ENCODE measurements at regions not wholly inside any gene's neighbourhood (a gene's known extent, or its start where the extent isn't known, plus 50 kb on each side); places are given as distances from the start of the nearest gene placed in this dataset.

DNA sequence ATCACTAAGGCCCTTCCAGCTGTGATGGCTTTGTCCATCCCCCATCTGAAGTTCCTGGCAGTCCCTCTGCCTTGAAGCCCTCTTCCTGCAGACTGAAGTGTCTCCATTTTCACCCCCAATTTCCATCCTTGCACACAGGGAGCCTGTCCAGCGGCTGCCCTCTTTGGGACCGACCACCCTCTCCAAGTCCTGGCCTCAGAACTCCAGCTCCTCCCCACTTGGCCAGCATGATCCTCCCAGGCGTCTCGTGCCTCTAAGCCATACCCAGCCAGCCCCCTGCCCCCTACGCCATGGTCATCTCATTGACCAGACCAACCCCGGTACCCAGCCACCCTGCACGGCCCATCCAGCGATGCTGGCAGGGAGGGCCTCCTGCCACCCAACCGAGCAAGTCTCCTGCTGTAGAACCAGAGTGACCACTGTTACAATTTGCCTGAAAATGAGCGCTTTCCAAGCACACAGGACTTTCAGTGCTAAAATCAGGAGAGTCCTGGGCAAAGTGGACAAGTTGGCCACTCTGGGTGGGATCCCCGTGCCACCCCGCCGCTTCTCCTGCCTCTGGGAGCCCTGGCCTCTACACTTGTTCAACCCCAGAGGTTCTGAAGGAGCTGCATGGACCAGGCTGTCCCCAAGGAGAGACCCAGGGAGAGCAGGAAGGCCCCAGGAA lies 362.0 kb downstream of the SEC14L1 start:
- DNase-seq (ENCODE audit: insufficient read length, low spot score): peak; percentile 22
- TF ChIP-seq SPI1 (IDR thresholded peaks at IDR 0.05; ENCODE audit: low read depth, low read length) (no peak), POLR2AphosphoS5 (IDR thresholded peaks at IDR 0.05; ENCODE audit: low read depth, low read length) (no peak; the same call in 1 of the 2 replicates), TAF1 (IDR thresholded peaks at IDR 0.05; ENCODE audit: low read depth, low read length) (no peak), POU2F2 (IDR thresholded peaks at IDR 0.05; ENCODE audit: low read depth, low read length) (no peak), PAX5 (IDR thresholded peaks at IDR 0.05; ENCODE audit: insufficient read depth, low read length, severe bottlenecking) (no peak), POLR2A (IDR thresholded peaks at IDR 0.05; ENCODE audit: low read depth, low read length) (no peak)
- FAIRE-seq: no peak

DNA sequence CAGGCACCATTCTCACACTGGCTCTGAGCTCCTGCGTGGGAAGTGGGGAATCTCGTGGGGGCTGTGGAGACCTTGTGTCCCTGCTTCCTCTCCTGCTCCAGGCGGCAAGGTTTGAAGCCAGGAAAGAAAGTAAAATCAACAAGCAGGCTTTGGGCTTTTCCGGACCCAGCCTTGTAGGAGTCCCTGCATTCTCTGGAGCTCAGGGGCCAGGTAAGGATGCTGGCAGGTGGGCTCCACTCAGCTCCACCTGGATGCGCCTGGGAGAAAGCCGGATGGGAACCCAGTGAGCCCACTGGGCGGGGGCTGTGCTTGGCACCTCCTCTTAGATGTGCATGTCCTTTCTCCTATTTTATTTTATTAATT lies 362.5 kb downstream of the SEC14L1 start:
- no peak for TF ChIP-seq SPI1 (IDR thresholded peaks at IDR 0.05; ENCODE audit: low read depth, low read length)
- TF ChIP-seq TAF1 (IDR thresholded peaks at IDR 0.05; ENCODE audit: low read depth, low read length): no peak
- no peak for TF ChIP-seq POU2F2 (IDR thresholded peaks at IDR 0.05; ENCODE audit: low read depth, low read length)
- no peak for TF ChIP-seq POLR2AphosphoS5 (IDR thresholded peaks at IDR 0.05; ENCODE audit: low read depth, low read length)
- TF ChIP-seq POLR2A (IDR thresholded peaks at IDR 0.05; ENCODE audit: low read depth, low read length): no peak
- TF ChIP-seq PAX5 (IDR thresholded peaks at IDR 0.05; ENCODE audit: insufficient read depth, low read length, severe bottlenecking): no peak
- FAIRE-seq: no peak
- no peak for DNase-seq (ENCODE audit: insufficient read length, low spot score)

DNA sequence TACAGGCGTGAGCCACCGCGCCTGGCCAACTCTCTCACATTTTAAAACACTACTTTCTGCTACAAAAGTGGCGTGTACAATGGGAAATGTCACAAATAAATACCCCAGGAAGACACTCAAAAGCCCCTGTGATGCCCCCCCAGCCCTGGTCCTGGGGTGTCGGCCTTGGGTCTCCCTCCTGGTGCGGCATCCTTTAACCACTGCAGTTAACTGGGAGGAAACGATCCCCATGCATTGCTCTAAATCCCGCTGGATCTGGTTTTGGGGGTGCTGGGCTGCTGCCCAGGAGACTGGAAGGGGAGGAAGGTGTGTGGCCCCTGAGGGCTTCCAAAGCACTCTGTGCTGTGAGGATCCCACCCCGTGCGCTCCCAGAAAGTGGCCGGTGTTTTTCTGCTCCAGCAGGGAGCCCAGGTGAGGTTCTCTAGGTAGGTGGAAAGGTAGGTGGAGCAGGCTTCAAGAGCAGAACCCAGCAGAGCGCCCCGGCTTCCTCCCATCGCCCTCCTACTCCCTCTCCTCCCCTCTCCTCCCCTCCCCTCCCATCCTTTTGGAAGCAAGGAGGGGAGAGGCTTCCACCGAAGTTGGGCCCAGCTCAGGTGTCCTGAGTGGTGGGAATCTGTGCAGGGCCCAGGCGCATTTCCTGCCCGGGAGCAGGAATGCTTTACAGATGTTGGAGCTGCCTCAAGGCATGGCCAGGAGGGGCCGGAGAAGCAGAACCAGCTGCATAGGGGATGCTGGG lies 363.3 kb downstream of the SEC14L1 start:
- no peak for DNase-seq (ENCODE audit: insufficient read length, low spot score)
- TF ChIP-seq PAX5 (IDR thresholded peaks at IDR 0.05; ENCODE audit: insufficient read depth, low read length, severe bottlenecking) (no peak), TAF1 (IDR thresholded peaks at IDR 0.05; ENCODE audit: low read depth, low read length) (no peak), POLR2A (IDR thresholded peaks at IDR 0.05; ENCODE audit: low read depth, low read length) (no peak), POLR2AphosphoS5 (IDR thresholded peaks at IDR 0.05; ENCODE audit: low read depth, low read length) (no peak), POU2F2 (IDR thresholded peaks at IDR 0.05; ENCODE audit: low read depth, low read length) (no peak), SPI1 (IDR thresholded peaks at IDR 0.05; ENCODE audit: low read depth, low read length) (no peak)
- FAIRE-seq: no peak

DNA sequence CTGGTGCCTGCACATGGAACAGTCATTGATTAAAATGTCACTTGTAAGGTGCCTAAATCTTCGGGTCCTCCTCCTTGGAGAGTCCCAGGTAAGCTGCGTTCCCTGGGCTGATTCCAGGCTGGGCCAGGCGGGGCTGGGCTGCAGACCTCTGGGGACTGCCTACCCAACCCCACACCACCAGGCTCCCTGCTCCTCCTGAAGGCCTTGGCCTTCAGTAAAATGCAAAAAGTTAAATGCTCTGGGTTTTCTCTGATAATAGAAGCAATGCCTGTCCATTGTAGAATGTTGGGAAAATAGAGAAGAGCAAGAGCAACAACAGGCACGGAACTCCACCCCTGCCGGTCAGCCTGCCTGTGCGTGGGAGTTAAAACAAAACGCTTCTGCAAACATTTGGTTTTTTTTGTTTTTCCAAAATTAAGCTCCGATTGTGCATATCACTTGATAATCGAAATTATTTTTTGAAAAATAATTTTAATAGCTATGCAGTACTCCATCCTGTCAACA lies 363.9 kb downstream of the SEC14L1 start:
- DNase-seq (ENCODE audit: insufficient read length, low spot score): no peak
- no peak for FAIRE-seq
- no peak for TF ChIP-seq TAF1 (IDR thresholded peaks at IDR 0.05; ENCODE audit: low read depth, low read length)
- TF ChIP-seq SPI1 (IDR thresholded peaks at IDR 0.05; ENCODE audit: low read depth, low read length): no peak
- no peak for TF ChIP-seq POLR2A (IDR thresholded peaks at IDR 0.05; ENCODE audit: low read depth, low read length)
- TF ChIP-seq PAX5 (IDR thresholded peaks at IDR 0.05; ENCODE audit: insufficient read depth, low read length, severe bottlenecking): no peak
- no peak for TF ChIP-seq POLR2AphosphoS5 (IDR thresholded peaks at IDR 0.05; ENCODE audit: low read depth, low read length)
- no peak for TF ChIP-seq POU2F2 (IDR thresholded peaks at IDR 0.05; ENCODE audit: low read depth, low read length)

DNA sequence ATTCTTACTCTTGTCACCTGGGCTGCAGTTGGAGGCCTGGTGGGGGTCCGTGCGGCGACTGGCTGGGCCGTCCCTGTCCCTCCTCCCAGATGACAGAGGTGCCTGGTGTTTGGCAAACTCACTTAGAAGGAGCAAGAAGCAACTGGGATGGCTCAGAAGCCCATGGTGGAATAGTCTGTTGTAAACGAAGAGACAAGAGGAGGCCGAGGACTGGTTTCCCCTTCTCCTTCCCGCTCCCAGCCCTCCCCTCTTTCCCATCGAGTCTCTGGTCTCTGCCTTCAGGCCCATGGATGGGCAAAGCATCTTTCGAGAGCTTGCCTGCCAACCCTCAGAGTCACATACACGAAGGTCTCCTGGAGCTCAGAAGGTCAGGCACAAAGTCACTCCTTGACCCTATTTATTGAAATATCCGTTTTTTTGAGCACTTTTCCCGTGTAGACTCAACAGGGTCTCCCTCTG lies 364.4 kb downstream of the SEC14L1 start:
- no peak for DNase-seq (ENCODE audit: insufficient read length, low spot score)
- FAIRE-seq: no peak
- TF ChIP-seq POLR2A (IDR thresholded peaks at IDR 0.05; ENCODE audit: low read depth, low read length): no peak
- TF ChIP-seq SPI1 (IDR thresholded peaks at IDR 0.05; ENCODE audit: low read depth, low read length): no peak
- TF ChIP-seq POU2F2 (IDR thresholded peaks at IDR 0.05; ENCODE audit: low read depth, low read length): no peak
- no peak for TF ChIP-seq TAF1 (IDR thresholded peaks at IDR 0.05; ENCODE audit: low read depth, low read length)
- TF ChIP-seq PAX5 (IDR thresholded peaks at IDR 0.05; ENCODE audit: insufficient read depth, low read length, severe bottlenecking): no peak
- TF ChIP-seq POLR2AphosphoS5 (IDR thresholded peaks at IDR 0.05; ENCODE audit: low read depth, low read length): no peak

DNA sequence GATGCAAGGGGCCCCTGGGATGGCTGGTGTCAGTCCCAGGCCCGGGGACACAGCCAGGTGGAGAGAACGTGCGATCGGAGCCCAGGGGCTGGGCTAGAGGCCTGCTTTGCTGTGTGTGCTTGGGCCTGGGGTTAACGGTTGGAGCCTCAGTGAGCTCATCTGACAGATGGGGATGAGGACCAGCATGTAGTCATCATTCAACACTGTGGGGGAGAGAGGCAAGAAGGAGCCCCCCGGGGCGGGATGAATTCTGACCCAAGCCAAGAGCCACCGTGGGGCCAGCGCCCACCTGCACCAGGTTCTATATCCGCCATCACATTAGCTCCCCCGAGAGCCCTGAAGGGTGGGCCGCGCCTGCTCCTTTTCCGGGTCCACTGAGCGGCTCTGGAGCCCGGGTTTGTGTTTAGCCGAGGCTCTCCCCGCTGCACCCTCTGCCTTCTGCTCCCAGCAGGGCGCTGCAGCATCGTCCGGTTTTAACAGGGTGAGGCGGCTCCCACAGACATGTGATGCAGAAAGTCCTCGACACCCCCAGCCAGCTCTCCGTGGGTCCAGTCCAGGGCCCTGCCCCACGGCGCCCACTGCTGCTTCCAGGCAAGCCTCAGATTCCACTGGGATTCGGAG lies 365.7 kb downstream of the SEC14L1 start:
- TF ChIP-seq POLR2AphosphoS5 (IDR thresholded peaks at IDR 0.05; ENCODE audit: low read depth, low read length): no peak
- no peak for TF ChIP-seq PAX5 (IDR thresholded peaks at IDR 0.05; ENCODE audit: insufficient read depth, low read length, severe bottlenecking)
- TF ChIP-seq TAF1 (IDR thresholded peaks at IDR 0.05; ENCODE audit: low read depth, low read length): no peak
- TF ChIP-seq SPI1 (IDR thresholded peaks at IDR 0.05; ENCODE audit: low read depth, low read length): no peak
- no peak for TF ChIP-seq POLR2A (IDR thresholded peaks at IDR 0.05; ENCODE audit: low read depth, low read length)
- TF ChIP-seq POU2F2 (IDR thresholded peaks at IDR 0.05; ENCODE audit: low read depth, low read length): no peak
- no peak for FAIRE-seq

DNA sequence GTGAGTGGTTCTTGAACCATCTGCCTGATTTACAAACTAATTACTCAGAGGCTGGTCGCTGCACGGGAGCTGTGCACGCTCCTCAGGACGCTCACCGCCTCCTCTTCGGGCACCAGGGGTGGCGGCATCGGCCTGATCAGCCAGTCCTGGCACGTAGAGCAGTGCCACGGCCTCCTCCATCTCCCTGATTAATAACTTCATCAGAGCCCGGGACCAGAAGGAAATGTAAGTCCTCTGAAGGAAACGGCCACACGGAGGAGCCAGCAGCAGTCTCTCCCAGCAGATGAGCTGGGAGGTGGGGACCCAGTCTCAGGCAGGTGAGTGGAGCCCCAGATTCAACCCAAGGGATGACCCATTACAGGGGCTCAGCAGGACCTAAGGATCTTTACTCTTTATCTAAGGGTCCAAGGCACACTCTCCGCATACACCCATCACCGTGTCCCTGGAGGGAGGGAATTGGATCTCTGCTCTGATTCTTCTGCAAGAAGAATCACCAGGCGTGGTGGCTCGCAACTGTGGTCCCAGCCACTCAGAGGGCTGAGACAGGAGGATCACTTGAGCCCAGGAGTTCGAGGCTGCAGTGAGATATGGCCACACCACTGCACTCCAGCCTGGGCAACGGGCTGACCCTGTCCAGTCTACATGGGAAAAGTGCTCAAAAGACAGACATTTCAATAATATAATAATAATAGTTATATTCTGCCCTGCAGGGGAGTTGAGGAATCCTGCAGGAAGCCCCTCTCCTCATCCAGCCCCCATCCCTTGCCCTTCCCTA lies 366.5 kb downstream of the SEC14L1 start:
- FAIRE-seq: no peak
- no peak for DNase-seq (ENCODE audit: insufficient read length, low spot score)
- TF ChIP-seq POLR2AphosphoS5 (IDR thresholded peaks at IDR 0.05; ENCODE audit: low read depth, low read length): no peak
- TF ChIP-seq SPI1 (IDR thresholded peaks at IDR 0.05; ENCODE audit: low read depth, low read length): no peak
- TF ChIP-seq PAX5 (IDR thresholded peaks at IDR 0.05; ENCODE audit: insufficient read depth, low read length, severe bottlenecking): no peak
- TF ChIP-seq POLR2A (IDR thresholded peaks at IDR 0.05; ENCODE audit: low read depth, low read length): no peak
- no peak for TF ChIP-seq POU2F2 (IDR thresholded peaks at IDR 0.05; ENCODE audit: low read depth, low read length)
- TF ChIP-seq TAF1 (IDR thresholded peaks at IDR 0.05; ENCODE audit: low read depth, low read length): no peak

More for the DNA sequence above, 365.7 kb downstream of the SEC14L1 start:
- no peak for DNase-seq (ENCODE audit: insufficient read length, low spot score)

DNA sequence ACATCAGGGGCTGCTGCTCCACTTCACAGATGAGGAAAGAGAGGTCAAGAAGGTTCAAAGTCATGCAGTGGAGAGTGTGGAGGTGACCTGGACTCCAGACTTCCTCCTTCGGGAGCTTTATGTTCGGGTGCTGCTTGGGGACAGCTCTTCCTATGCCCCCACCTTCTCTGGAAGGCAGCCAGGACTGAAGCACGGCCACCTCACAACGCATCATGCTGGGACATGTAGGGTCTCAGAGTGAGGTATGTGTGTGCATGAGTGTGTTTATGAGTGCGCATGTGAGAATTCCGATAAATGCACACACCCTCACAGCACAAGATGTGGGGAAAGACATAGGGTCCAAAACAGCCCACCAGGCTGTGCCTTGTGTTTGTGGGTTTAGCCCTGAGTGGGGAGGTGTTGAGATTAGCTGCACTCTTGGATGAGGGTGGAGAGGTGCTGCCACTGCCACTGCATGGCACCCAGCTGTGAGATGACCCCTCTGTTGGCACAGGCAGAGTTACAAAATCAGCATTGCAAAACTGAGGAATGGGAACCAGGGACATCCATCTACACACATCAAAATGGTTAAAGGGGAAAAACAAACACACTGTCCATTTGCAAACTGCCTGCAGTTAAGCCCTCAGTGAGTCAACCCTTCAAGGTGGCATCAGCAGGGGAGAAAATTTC lies 367.4 kb downstream of the SEC14L1 start:
- TF ChIP-seq POLR2AphosphoS5 (IDR thresholded peaks at IDR 0.05; ENCODE audit: low read depth, low read length): no peak
- TF ChIP-seq SPI1 (IDR thresholded peaks at IDR 0.05; ENCODE audit: low read depth, low read length): no peak
- no peak for TF ChIP-seq TAF1 (IDR thresholded peaks at IDR 0.05; ENCODE audit: low read depth, low read length)
- no peak for TF ChIP-seq POU2F2 (IDR thresholded peaks at IDR 0.05; ENCODE audit: low read depth, low read length)
- TF ChIP-seq PAX5 (IDR thresholded peaks at IDR 0.05; ENCODE audit: insufficient read depth, low read length, severe bottlenecking): no peak
- no peak for TF ChIP-seq POLR2A (IDR thresholded peaks at IDR 0.05; ENCODE audit: low read depth, low read length)
- no peak for FAIRE-seq
- DNase-seq (ENCODE audit: insufficient read length, low spot score): no peak
